Stimulated activated CD8-positive, alpha-beta memory T cell treated with anti-CD3 and anti-CD28 coated beads, Interleukin-4, amount 100 ng/mL, for 24 hours (primary cell): ENCODE measurements at regions not wholly inside any gene's neighbourhood (a gene's known extent, or its start where the extent isn't known, plus 50 kb on each side); places are given as distances from the start of the nearest gene placed in this dataset.

Experiments
- DNase-seq: peaks from one replicate; pipeline ENCODE4 v3.0.0-alpha.2; 2020; ENCODE audit warnings: low read depth

DNA sequence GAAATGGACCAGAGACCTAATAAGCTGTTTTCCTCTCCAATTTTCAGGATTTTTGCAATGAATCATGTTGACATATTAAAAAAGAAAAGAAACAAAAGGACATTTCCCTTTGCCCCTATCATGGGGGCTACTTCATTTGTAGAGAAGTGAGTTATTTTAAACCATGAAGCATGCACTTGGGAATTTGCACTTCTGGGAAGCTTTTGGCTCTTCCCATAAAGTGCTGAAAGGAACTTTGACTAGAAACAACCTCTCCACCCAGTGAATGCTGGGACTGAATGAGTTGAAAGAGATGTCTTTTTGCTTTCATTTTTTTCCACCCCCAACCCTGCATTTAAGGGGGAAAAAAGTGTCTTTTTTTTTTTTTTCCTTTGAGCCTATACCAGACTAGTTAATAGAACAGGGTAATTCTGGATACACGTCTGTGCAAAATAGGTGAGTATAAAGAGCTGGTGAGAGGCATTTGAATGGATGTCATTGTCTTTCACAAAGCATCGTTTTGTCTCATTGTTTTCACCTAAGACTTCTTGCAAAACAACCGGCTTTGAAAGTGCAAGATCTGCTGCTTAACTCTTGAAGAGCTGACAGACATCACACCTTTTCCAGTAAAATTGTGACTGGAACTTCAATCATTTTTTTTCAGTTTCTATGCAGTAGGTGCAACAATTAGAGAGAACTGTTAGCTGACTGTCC, 138.7 kb upstream of the BACH2 start:
- no peak for DNase-seq

- no peak for DNase-seq
These were observed 137.5 kb upstream of the BACH2 start for GRCh38 chr6:90434094-90434493.

GRCh38 chr6:90432937-90433336, 136.3 kb upstream of the BACH2 start:
- no peak for DNase-seq

- no peak for DNase-seq
These were observed 135.6 kb upstream of the BACH2 start for GRCh38 chr6:90432041-90432775.

DNA sequence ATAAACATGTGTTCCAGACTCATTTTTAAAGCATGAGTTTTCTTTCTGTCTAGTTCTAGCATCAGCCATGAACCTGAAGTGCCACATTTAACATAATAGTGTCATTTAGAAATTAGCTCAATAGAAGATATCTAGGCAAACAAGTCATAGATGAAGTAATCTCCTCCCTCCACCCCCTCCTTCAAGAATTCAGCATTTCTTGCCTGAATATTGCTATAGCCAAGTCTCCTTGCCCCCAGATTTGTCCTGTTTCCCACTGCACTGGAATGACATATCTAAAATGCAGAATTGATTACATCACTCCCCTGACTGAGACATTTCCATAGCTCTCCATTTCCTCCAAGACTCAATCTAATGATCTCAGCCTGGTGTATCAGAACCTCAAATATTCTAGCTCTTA, 134.9 kb upstream of the BACH2 start:
- no peak for DNase-seq

- DNase-seq, result no peak
These were observed 133.1 kb upstream of the BACH2 start for GRCh38 chr6:90429713-90430112.

DNA sequence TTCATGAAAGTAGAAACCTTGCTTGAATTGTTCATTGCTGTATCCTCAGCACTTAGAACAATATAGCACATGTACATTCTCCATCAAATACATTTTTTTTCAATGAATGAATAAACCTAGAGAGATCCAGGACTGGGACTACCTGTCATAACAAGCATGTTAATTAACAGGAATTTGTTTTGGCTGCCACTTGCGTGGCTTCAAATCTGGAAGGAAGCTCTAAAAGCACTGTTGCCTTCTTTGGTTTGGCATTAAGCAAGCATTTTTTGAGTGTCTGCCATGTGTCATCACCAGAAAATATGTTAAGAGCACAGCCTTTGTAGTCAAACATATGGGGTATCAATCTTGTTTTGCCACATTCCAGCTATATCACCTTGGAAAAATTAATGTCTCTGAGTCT, 131.9 kb upstream of the BACH2 start:
- DNase-seq, result no peak

GRCh38 chr6:90425161-90425641, 128.6 kb upstream of the BACH2 start:
- no peak for DNase-seq

- no peak for DNase-seq
These were observed 127.9 kb upstream of the BACH2 start for GRCh38 chr6:90424580-90424979.

GRCh38 chr6:90421666-90422065, 125.0 kb upstream of the BACH2 start:
- no peak for DNase-seq

- no peak for DNase-seq
These were observed 123.9 kb upstream of the BACH2 start for GRCh38 chr6:90420500-90420899.

DNA sequence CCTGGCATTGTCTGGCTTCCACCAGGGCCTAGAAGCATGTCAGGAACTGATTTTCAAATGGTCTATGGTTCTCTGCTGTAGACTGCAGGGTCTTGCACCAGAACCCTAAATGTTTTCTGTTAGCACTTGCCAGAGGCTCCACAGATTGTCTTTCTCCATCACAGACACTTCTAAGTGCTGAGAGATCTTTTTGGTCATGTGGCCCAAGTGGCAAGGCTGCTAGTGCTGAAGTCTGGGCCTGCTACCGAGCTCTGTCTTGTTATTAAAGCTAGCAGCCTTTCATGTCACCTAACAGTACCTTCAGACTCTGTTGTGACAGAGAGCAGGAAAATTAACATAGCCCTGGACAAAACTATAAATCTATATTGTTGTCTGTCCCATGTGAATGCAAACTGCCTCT, 120.7 kb upstream of the BACH2 start:
- DNase-seq, result no peak

GRCh38 chr6:90416322-90416721, 119.7 kb upstream of the BACH2 start:
- DNase-seq, result no peak

DNA sequence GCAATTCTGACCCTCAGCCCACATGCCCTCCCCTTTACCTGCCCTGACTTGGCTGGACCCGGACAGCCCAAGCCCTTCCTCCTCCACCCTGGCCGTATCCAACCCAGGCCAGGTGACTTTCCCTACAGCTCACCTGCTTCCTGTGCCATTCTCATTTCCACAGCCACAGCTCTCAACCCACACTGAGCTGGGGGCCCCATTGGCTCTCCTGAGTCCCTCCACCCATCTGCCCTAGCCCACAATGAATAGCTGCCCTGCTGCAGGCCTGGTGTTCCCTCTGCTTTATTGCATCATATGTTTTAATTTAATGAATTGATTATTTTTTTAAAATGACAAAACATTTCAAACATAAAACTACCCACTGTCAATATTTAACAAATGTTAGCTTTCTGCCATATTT, 118.5 kb upstream of the BACH2 start:
- no peak for DNase-seq

DNA sequence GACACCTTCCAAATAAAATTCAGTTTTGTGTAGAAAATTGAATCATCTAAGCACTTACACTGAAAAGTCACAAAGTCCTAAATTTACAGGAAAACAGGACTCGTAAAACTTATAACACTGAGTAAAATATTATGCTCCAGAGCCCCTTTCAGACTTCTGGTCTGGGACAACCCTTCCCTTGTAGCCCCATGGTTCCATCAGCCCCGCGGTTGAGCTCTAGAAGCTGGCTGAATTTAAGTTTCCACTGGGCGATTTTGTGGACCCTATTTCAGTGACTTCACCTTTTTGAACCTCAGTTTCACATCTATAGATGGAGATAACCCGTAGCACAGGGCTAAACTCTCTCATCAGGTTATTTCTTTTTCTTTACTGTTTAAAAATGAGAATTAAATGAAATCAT, 117.7 kb upstream of the BACH2 start:
- no peak for DNase-seq

DNA sequence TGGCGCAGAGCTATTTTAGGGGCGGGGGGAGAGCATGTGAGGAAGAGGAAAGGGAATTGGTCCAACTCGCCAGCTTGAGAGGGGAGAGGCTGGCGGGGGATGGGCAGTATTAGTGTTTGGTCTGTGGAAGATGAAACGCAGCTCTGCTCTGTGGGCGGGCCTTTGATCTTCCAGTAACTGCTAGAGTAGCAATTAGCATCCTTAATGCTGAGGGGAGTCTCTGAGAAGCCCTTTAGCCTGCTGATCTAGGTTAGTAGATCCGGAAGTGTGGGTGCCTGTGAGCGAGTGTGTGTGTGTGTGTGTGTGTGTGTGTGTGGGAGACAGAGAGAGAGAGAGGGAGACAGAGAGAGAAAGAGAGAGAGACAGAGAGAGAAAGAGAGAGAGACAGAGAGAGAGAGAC, 117.2 kb upstream of the BACH2 start:
- DNase-seq, result peak; percentile 58

GRCh38 chr6:90413396-90413795, 116.8 kb upstream of the BACH2 start:
- no peak for DNase-seq

DNA sequence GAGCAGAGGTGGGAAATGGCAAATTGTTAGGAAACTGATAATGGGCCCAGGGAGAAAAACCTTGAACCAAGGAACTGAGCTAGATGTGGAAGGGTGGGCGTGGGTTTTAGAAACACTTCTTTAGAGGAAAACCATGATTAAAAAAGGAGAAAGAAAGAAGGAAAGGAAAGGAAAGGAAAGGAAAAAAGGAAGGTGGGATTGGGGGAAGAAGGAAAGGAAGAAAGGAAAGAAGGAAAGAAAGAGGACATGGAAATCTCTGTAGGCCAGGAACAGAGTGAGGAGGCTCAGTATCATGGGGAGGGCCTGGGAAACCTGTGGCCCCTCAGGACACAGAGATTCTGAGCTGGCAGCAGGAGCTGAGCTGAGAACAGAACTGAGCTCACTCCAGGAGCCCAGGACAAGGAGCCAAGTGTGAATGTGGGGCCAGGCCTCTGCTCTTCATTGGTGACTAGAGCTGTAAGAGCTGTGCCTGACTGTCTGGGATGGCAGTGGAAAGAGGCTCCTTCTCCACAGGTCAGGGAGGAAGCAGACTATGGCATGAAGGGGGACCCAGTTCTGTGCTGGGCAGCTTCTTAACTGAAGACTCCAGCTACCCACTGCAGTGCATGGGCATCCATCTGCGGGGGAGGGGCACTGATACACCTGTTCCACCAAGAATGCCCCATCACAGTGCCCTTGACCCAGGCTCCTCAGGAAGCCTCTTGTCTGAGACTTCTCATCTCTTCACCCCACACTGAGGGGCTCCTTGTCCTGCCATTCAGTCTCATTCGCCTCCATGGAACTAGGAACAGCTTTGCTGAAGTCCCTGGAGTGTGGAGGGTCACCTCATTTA, 116.1 kb upstream of the BACH2 start:
- no peak for DNase-seq

DNA sequence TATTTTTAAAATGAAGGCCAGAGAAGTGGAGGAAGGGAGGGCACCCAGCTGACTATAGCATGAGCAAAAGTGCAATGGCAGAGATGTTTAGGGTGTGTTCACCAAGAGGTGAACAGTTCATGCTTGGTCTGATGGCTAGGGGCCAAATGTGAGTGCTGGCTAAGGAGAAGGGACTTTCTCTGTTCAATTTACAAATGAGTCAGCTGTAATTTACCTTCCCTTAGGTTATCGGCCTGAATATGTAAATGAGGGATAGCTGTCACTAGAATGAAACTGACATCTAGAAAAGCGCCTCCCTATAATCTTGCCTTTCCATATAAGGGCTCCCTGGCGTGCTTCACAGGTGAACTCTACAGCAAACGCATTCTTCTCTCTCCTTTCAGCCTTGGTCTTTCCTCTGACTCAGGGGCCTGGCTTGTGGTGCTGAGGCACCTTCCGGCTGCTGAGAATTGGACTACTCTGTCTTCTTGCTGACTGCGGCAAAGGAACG, 114.7 kb upstream of the BACH2 start:
- no peak for DNase-seq

DNA sequence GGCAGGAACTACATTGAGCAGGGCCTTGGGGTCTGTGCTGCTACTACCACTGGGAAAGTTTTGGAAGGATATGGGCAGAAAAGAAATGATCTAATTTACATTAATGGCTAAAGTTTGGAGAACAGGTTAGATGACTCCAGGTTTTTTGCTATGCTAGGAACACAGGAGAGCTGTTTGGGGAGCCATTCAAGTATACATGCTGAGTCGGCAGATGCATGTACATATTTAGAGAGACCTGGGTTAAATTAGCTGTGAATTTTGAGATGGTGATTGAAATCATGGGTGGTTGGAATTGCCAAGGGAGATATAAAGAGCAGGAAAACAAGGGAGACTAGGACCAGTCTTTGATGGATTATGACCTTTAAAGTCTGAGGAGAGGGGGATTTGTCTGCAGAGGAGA, 113.1 kb upstream of the BACH2 start:
- DNase-seq, result no peak

DNA sequence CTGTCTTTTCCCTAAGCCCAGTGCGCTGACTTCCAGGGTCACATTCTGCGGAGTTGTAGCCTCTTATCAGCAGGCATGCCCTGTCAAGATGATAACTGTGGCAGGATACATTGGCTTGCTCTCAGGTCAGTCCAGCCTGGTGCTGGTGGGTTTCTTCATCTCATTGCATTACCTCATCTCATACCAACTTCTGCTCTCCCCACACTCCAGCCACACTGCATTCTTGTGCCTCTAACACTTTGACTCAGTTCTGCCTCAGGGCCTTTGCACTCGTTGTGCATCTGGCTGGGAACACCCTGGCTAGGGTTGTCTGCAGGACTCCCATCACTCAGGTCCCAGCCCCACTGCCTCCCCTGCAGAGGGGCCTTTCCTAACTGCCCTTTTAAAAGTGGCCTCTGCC, 110.3 kb upstream of the BACH2 start:
- DNase-seq, result no peak

GRCh38 chr6:90406142-90406794, 109.6 kb upstream of the BACH2 start:
- DNase-seq, result no peak
